HFFc6 (cell line): ENCODE measurements at regions not wholly inside any gene's neighbourhood (a gene's known extent, or its start where the extent isn't known, plus 50 kb on each side); places are given as distances from the start of the nearest gene placed in this dataset.

Experiments
- DNase-seq: peaks from one replicate; pipeline ENCODE4 v3.0.0-alpha.2; 2018
- H3K27ac Mint-ChIP-seq: 2 replicates; pipeline ENCODE4 v1.8.0; 2020; ENCODE audit warnings: mild to moderate bottlenecking, mixed read lengths
- H3K27me3 Mint-ChIP-seq: 2 replicates; pipeline ENCODE4 v1.8.0; 2021; ENCODE audit warnings: mild to moderate bottlenecking, moderate library complexity, mixed read lengths; ENCODE audit not compliant: insufficient read depth
- H3K36me3 Mint-ChIP-seq: 2 replicates; pipeline ENCODE4 v1.8.0; 2021; ENCODE audit warnings: low read depth, mixed read lengths
- H3K4me1 Mint-ChIP-seq: 2 replicates; pipeline ENCODE4 v1.8.0; 2020; ENCODE audit warnings: low read depth, mixed read lengths
- H3K4me3 Mint-ChIP-seq: 2 replicates; pipeline ENCODE4 v1.8.0; 2020; ENCODE audit warnings: mild to moderate bottlenecking, moderate library complexity, mixed read lengths
- H3K9me3 Mint-ChIP-seq: 2 replicates; pipeline ENCODE4 v1.8.0; 2020; ENCODE audit warnings: mild to moderate bottlenecking, mixed read lengths
- TF ChIP-seq, protein P1 (sequence below): fragments of 200-600 bp; sonication (generic); IDR thresholded peaks from 2 replicates; pipeline ENCODE4 v1.5.0; 2021; ENCODE audit warnings: antibody characterized with exemption, mild to moderate bottlenecking

GRCh38 chr5:51053361-51053760 lies 329.9 kb upstream of the ISL1 start:
- TF ChIP-seq, protein P1, sequence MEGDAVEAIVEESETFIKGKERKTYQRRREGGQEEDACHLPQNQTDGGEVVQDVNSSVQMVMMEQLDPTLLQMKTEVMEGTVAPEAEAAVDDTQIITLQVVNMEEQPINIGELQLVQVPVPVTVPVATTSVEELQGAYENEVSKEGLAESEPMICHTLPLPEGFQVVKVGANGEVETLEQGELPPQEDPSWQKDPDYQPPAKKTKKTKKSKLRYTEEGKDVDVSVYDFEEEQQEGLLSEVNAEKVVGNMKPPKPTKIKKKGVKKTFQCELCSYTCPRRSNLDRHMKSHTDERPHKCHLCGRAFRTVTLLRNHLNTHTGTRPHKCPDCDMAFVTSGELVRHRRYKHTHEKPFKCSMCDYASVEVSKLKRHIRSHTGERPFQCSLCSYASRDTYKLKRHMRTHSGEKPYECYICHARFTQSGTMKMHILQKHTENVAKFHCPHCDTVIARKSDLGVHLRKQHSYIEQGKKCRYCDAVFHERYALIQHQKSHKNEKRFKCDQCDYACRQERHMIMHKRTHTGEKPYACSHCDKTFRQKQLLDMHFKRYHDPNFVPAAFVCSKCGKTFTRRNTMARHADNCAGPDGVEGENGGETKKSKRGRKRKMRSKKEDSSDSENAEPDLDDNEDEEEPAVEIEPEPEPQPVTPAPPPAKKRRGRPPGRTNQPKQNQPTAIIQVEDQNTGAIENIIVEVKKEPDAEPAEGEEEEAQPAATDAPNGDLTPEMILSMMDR = no peak
- H3K4me1 Mint-ChIP-seq = no peaks in the 10 kb centered on the region
- H3K4me3 Mint-ChIP-seq = no peak overlapping the region
- H3K27ac Mint-ChIP-seq = no peak overlapping the region
- H3K27me3 Mint-ChIP-seq = no peaks in the 10 kb centered on the region
- H3K36me3 Mint-ChIP-seq = no peaks in the 10 kb centered on the region
- DNase-seq = no peak
- H3K9me3 Mint-ChIP-seq = peaks cover 19% of the 10 kb centered on the region

DNA sequence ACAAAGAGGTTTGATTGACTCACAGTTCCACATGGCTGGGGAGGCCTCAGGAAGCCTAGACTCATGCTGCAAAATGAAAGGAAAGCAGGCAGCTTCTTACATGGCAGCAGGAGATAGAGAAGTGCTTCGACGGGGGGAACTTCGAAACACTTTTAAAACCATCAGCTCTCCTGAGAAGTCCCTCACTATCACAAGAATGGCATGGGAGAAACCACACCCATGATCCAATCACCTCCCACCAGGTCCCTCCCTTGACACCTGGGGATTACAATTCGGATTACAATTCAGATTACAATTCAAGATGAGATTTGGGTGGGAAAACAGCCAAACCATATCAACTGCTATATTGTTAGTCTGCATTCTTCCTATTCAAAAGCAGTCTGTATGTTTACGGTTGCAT lies 322.3 kb upstream of the ISL1 start:
- H3K9me3 Mint-ChIP-seq = peaks cover 30% of the 10 kb centered on the region
- H3K27me3 Mint-ChIP-seq = no peaks in the 10 kb centered on the region
- no peak overlapping the region for H3K4me3 Mint-ChIP-seq

GRCh38 chr5:51072937-51073336 lies 310.3 kb upstream of the ISL1 start:
- Mint-ChIP-seq H3K4me3 (no peak overlapping the region), H3K27ac (no peak overlapping the region), H3K27me3 (no peaks in the 10 kb centered on the region), H3K9me3 (peaks cover 39% of the 10 kb centered on the region), H3K4me1 (no peaks in the 10 kb centered on the region), H3K36me3 (no peaks in the 10 kb centered on the region)
- no peak for DNase-seq
- TF ChIP-seq, protein P1 = no peak

More for the DNA sequence above, 322.3 kb upstream of the ISL1 start:
- Mint-ChIP-seq H3K4me1 (no peaks in the 10 kb centered on the region), H3K27ac (no peak overlapping the region), H3K36me3 (no peaks in the 10 kb centered on the region)
- DNase-seq = no peak
- TF ChIP-seq, protein P1 = no peak

DNA sequence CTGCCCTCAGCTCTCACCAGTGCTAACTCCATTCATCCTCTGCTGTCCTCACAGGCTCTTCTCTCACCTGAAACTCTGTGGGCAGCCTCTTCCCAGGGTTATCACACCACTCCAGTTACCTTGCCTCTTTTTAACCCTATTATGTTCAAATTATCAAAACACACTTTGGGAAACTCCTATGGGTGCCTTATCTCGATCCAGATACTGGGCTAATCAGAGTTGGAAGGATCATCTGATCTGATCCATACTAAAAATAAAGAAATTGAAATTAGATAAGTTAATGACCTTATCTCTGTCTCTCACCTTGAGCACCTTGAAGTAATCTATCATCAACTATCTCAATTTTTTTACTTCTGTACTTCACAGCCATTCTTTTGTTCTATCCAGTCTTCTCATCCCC lies 300.5 kb upstream of the ISL1 start:
- Mint-ChIP-seq H3K4me1 (no peaks in the 10 kb centered on the region), H3K9me3 (peaks cover 23% of the 10 kb centered on the region), H3K4me3 (no peak overlapping the region), H3K27me3 (no peaks in the 10 kb centered on the region), H3K36me3 (no peaks in the 10 kb centered on the region), H3K27ac (no peak overlapping the region)
- TF ChIP-seq, protein P1 = no peak
- DNase-seq = no peak

DNA sequence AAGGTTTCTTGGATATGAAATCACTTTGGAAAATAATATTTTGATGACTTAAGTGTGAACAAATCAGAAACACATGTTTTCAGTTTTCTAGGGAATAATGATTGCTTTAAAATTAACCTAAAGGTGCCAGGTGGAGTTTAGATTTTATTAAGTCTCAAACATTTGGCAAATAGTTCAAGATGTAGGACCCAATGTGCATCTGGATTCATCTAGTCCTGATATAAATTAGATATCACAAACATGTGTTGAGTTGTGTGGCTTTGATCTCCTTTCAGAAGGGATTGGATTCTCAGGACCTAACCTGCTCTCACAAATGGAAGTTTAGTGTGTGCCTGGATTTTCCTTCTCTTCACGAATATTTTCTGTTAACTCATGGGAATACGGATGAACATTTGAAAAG lies 291.4 kb upstream of the ISL1 start:
- H3K4me1 Mint-ChIP-seq = no peaks in the 10 kb centered on the region
- DNase-seq = no peak
- TF ChIP-seq, protein P1 = no peak
- H3K27me3 Mint-ChIP-seq = no peaks in the 10 kb centered on the region
- H3K36me3 Mint-ChIP-seq = no peaks in the 10 kb centered on the region; the same call in 1 of the 2 replicates
- H3K9me3 Mint-ChIP-seq = peaks cover 23% of the 10 kb centered on the region
- H3K27ac Mint-ChIP-seq = no peak overlapping the region
- H3K4me3 Mint-ChIP-seq = no peak overlapping the region

GRCh38 chr5:51095486-51095885 lies 287.8 kb upstream of the ISL1 start:
- H3K4me3 Mint-ChIP-seq = no peak overlapping the region
- H3K27me3 Mint-ChIP-seq = no peaks in the 10 kb centered on the region; the same call in 1 of the 2 replicates
- peaks cover 23% of the 10 kb centered on the region for H3K9me3 Mint-ChIP-seq
- no peaks in the 10 kb centered on the region for H3K36me3 Mint-ChIP-seq
- no peak overlapping the region for H3K27ac Mint-ChIP-seq
- TF ChIP-seq, protein P1 = no peak
- DNase-seq = no peak
- H3K4me1 Mint-ChIP-seq = no peaks in the 10 kb centered on the region
